ENCODE measurements at regions not wholly inside any gene's neighbourhood (a gene's known extent, or its start where the extent isn't known, plus 50 kb on each side); places are given as distances from the start of the nearest gene placed in this dataset.

- TF ChIP-seq EZH2 (IDR thresholded peaks at IDR 0.05; ENCODE audit: insufficient read depth, low read length) (no peak), CTCF (IDR thresholded peaks at IDR 0.05; ENCODE audit: insufficient read depth, low read depth, low read length) (no peak)
Measured at GRCh38 chr5:58172946-58173345, 286.9 kb downstream of the PLK2 start.
